Effector memory CD4-positive, alpha-beta T cell (primary cell): ENCODE measurements at regions not wholly inside any gene's neighbourhood (a gene's known extent, or its start where the extent isn't known, plus 50 kb on each side); places are given as distances from the start of the nearest gene placed in this dataset.
"Not testable (repeated sequence)": the region's sequence is repeated elsewhere in the genome, so short reads cannot be mapped to it uniquely, and the experiment has no call there.

ENCODE experiments used
- DNase-seq, 3 donors: peaks; one replicate each; pipeline ENCODE4 v3.0.0-alpha.2; 2020
- H3K27ac ChIP-seq: 2 replicates; pipeline ENCODE4 v1.7.0; 2013; ENCODE audit warnings: mild to moderate bottlenecking, low read length, moderate library complexity; ENCODE audit not compliant: insufficient read depth, poor library complexity, severe bottlenecking
- H3K27me3 ChIP-seq: replicated peaks from 2 replicates; pipeline ENCODE4 v1.7.0; 2013; ENCODE audit warnings: mild to moderate bottlenecking, low read length; ENCODE audit not compliant: insufficient read depth, control insufficient read depth, poor library complexity, severe bottlenecking
- H3K36me3 ChIP-seq: 2 replicates; pipeline ENCODE4 v1.7.0; 2013; ENCODE audit warnings: mild to moderate bottlenecking, low read length, moderate library complexity; ENCODE audit not compliant: control insufficient read depth, insufficient read depth
- H3K4me1 ChIP-seq: 2 replicates; pipeline ENCODE4 v1.7.0; 2013; ENCODE audit warnings: low read length, mild to moderate bottlenecking; ENCODE audit not compliant: control insufficient read depth, insufficient read depth, poor library complexity, severe bottlenecking
- H3K4me3 ChIP-seq: 2 replicates; pipeline ENCODE4 v1.7.0; 2013; ENCODE audit warnings: low read length, low read depth, mild to moderate bottlenecking; ENCODE audit not compliant: insufficient read depth, poor library complexity, severe bottlenecking
- H3K9me3 ChIP-seq: 2 replicates; pipeline ENCODE4 v1.7.0; 2013; ENCODE audit warnings: mild to moderate bottlenecking, low read length, moderate library complexity; ENCODE audit not compliant: control insufficient read depth

GRCh38 chr7:16086743-16087142, 334.6 kb downstream of the CRPPA start:
- DNase-seq: no peak
- no peaks in the 10 kb centered on the region for H3K4me1 ChIP-seq
- no peaks in the 10 kb centered on the region for H3K9me3 ChIP-seq
- H3K4me3 ChIP-seq: no peak overlapping the region
- H3K27me3 ChIP-seq: no peaks in the 10 kb centered on the region
- H3K36me3 ChIP-seq: no peaks in the 10 kb centered on the region
- H3K27ac ChIP-seq: no peak overlapping the region

- not testable (repeated sequence) for H3K4me3 ChIP-seq, H3K27me3 ChIP-seq, H3K27ac ChIP-seq, H3K9me3 ChIP-seq, DNase-seq, H3K4me1 ChIP-seq, H3K36me3 ChIP-seq
Measured at GRCh38 chr7:16085780-16086179, 335.6 kb downstream of the CRPPA start.

GRCh38 chr7:16084875-16085274, 336.5 kb downstream of the CRPPA start:
- H3K27ac ChIP-seq: no peak overlapping the region
- H3K4me1 ChIP-seq: no peaks in the 10 kb centered on the region
- DNase-seq: no peak
- H3K36me3 ChIP-seq: no peaks in the 10 kb centered on the region
- no peak overlapping the region for H3K4me3 ChIP-seq
- no peaks in the 10 kb centered on the region for H3K9me3 ChIP-seq
- H3K27me3 ChIP-seq: no peaks in the 10 kb centered on the region

GRCh38 chr7:16084370-16084769, 337.0 kb downstream of the CRPPA start:
- no peak overlapping the region for H3K4me3 ChIP-seq
- DNase-seq: no peak
- H3K36me3 ChIP-seq: no peaks in the 10 kb centered on the region
- H3K27me3 ChIP-seq: no peaks in the 10 kb centered on the region
- no peak overlapping the region for H3K27ac ChIP-seq
- no peaks in the 10 kb centered on the region for H3K9me3 ChIP-seq
- H3K4me1 ChIP-seq: no peaks in the 10 kb centered on the region

GRCh38 chr7:16083931-16084330, 337.4 kb downstream of the CRPPA start:
- Histone ChIP-seq H3K27ac (no peak overlapping the region), H3K36me3 (no peaks in the 10 kb centered on the region), H3K9me3 (no peaks in the 10 kb centered on the region), H3K4me1 (no peaks in the 10 kb centered on the region), H3K27me3 (no peaks in the 10 kb centered on the region), H3K4me3 (no peak overlapping the region)
- DNase-seq: no peak

GRCh38 chr7:16080131-16080530, 341.2 kb downstream of the CRPPA start:
- no peak for DNase-seq
- H3K36me3 ChIP-seq: no peaks in the 10 kb centered on the region
- H3K27me3 ChIP-seq: no peaks in the 10 kb centered on the region
- H3K27ac ChIP-seq: no peak overlapping the region
- no peaks in the 10 kb centered on the region for H3K4me1 ChIP-seq
- H3K9me3 ChIP-seq: no peaks in the 10 kb centered on the region
- no peak overlapping the region for H3K4me3 ChIP-seq

GRCh38 chr7:16079723-16080122, 341.6 kb downstream of the CRPPA start:
- no peaks in the 10 kb centered on the region for H3K9me3 ChIP-seq
- H3K4me3 ChIP-seq: no peak overlapping the region
- no peaks in the 10 kb centered on the region for H3K36me3 ChIP-seq
- no peaks in the 10 kb centered on the region for H3K27me3 ChIP-seq
- H3K4me1 ChIP-seq: no peaks in the 10 kb centered on the region
- no peak overlapping the region for H3K27ac ChIP-seq
- no peak for DNase-seq

- H3K27ac ChIP-seq: no peak overlapping the region
- H3K36me3 ChIP-seq: no peaks in the 10 kb centered on the region
- H3K9me3 ChIP-seq: no peaks in the 10 kb centered on the region
- H3K4me3 ChIP-seq: no peak overlapping the region
- no peaks in the 10 kb centered on the region for H3K27me3 ChIP-seq
- DNase-seq: no peak
- no peaks in the 10 kb centered on the region for H3K4me1 ChIP-seq
Measured at GRCh38 chr7:16078076-16078952, 343.0 kb downstream of the CRPPA start.

GRCh38 chr7:16071246-16071857, 350.0 kb downstream of the CRPPA start:
- no peaks in the 10 kb centered on the region for H3K9me3 ChIP-seq
- H3K27ac ChIP-seq: no peak overlapping the region
- no peaks in the 10 kb centered on the region for H3K36me3 ChIP-seq
- H3K4me1 ChIP-seq: no peaks in the 10 kb centered on the region
- no peak overlapping the region for H3K4me3 ChIP-seq
- no peak for DNase-seq
- no peaks in the 10 kb centered on the region for H3K27me3 ChIP-seq

GRCh38 chr7:16070806-16071205, 350.5 kb downstream of the CRPPA start:
- H3K9me3 ChIP-seq: no peaks in the 10 kb centered on the region
- no peaks in the 10 kb centered on the region for H3K27me3 ChIP-seq
- no peak overlapping the region for H3K27ac ChIP-seq
- no peaks in the 10 kb centered on the region for H3K36me3 ChIP-seq
- no peaks in the 10 kb centered on the region for H3K4me1 ChIP-seq
- DNase-seq: no peak
- H3K4me3 ChIP-seq: no peak overlapping the region
